Hepatocyte (in vitro differentiated cells): ENCODE measurements at regions not wholly inside any gene's neighbourhood (a gene's known extent, or its start where the extent isn't known, plus 50 kb on each side); places are given as distances from the start of the nearest gene placed in this dataset.

Experiments used
- DNase-seq: peaks from one replicate; pipeline ENCODE4 v3.0.0-alpha.2; 2016; ENCODE audit warnings: low spot score
- H2AFZ ChIP-seq: fragments of 200-600 bp; sonication (generic); 2 replicates; pipeline ENCODE4 v1.6.0; 2016; ENCODE audit warnings: antibody characterized with exemption, mild to moderate bottlenecking
- H3K27ac ChIP-seq: fragments of 200-600 bp; sonication (generic); 2 replicates; pipeline ENCODE4 v1.5.1; 2016; ENCODE audit warnings: mild to moderate bottlenecking
- H3K27me3 ChIP-seq: fragments of 200-600 bp; sonication (generic); 2 replicates; pipeline ENCODE4 v1.6.1; 2016
- H3K36me3 ChIP-seq: fragments of 200-600 bp; sonication (generic); replicated peaks from 2 replicates; pipeline ENCODE4 v1.5.1; 2016; ENCODE audit warnings: low read depth; ENCODE audit not compliant: insufficient read depth
- H3K4me1 ChIP-seq: fragments of 200-600 bp; sonication (generic); 2 replicates; pipeline ENCODE4 v1.5.1; 2016; ENCODE audit warnings: mild to moderate bottlenecking, moderate library complexity; ENCODE audit not compliant: insufficient read depth
- H3K4me2 ChIP-seq: fragments of 200-600 bp; sonication (generic); 2 replicates; pipeline ENCODE4 v1.6.0; 2016
- H3K4me3 ChIP-seq: fragments of 200-600 bp; sonication (generic); 2 replicates; pipeline ENCODE4 v1.5.1; 2016; ENCODE audit warnings: mild to moderate bottlenecking
- H3K79me2 ChIP-seq: fragments of 200-600 bp; sonication (generic); 2 replicates; pipeline ENCODE4 v1.6.0; 2017; ENCODE audit warnings: mild to moderate bottlenecking
- H3K9me2 ChIP-seq: fragments of 200-600 bp; sonication (generic); replicated peaks from 2 replicates; pipeline ENCODE4 v1.6.0; 2017; ENCODE audit warnings: mild to moderate bottlenecking; ENCODE audit not compliant: insufficient read depth
- H3K9me3 ChIP-seq: fragments of 200-600 bp; sonication (generic); 2 replicates; pipeline ENCODE4 v1.5.1; 2016; ENCODE audit warnings: low read depth, mild to moderate bottlenecking
- H4K20me1 ChIP-seq: fragments of 200-600 bp; sonication (generic); 2 replicates; pipeline ENCODE4 v1.6.0; 2016; ENCODE audit warnings: mild to moderate bottlenecking; ENCODE audit not compliant: insufficient read depth, poor library complexity, severe bottlenecking
- EZH2 ChIP-seq: fragments of 200-600 bp; sonication (generic); IDR thresholded peaks from 2 replicates; pipeline ENCODE4 v1.6.1; 2016; ENCODE audit warnings: antibody characterized with exemption, mild to moderate bottlenecking, borderline replicate concordance
- EZH2phosphoT487 ChIP-seq: fragments of 200-600 bp; sonication (generic); IDR thresholded peaks from one replicate; pipeline ENCODE4 v1.6.1; 2018; ENCODE audit warnings: antibody characterized with exemption, mild to moderate bottlenecking, low read depth, moderate library complexity; ENCODE audit not compliant: unreplicated experiment, severe bottlenecking
- WGBS: methylation state at CpG from one replicate; pipeline ENCODE4 v1.1.6; 2016; ENCODE audit warnings: low lambda C conversion rate; ENCODE audit errors: missing lambda C conversion rate; 5-methylcytosine and 5-hydroxymethylcytosine counted together
- TF ChIP-seq, protein P1 (sequence below): fragments of 200-600 bp; sonication (generic); IDR thresholded peaks from 2 replicates; pipeline ENCODE4 v1.5.1; 2016; ENCODE audit warnings: antibody characterized with exemption, mild to moderate bottlenecking; ENCODE audit not compliant: poor library complexity

DNA sequence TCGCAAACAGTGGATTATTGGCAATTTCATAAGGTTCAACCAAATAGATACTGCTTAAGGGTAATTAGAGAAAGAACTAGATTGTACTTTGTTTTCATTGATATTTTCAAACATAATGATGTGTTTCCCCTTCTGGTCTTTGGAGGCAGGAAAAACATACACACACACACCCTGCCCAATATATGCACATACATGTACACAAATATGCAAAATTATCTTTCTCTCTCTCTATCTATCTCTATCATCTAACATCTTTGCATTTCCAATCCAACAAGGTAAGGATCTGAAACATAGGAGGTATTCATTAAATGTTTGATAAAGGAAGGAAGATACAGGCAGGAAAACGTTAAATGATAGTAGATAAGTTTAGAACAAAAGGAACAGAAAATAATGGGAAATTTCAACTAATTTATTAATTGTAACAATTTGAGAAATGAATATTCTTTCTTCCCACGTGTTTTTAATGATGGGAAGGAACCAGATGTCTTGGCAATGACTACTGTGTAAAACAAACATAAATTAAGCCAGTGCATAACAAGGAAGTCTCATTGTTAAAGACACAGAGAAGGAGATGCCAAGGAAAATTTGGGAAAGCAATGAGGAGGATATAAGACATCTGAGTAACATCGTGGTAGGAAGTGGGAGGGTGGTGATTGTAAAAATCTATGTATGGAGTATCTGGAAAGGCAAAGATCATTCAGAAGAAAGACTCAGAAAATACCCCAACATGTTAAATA, 532.1 kb downstream of the GBA3 start:
- Histone ChIP-seq H3K9me2 (no peaks in the 10 kb centered on the region), H3K4me3 (no peak overlapping the region), H3K9me3 (no peaks in the 10 kb centered on the region), H3K36me3 (no peaks in the 10 kb centered on the region), H3K4me2 (no peak overlapping the region), H3K27ac (no peak overlapping the region), H4K20me1 (no peaks in the 10 kb centered on the region), H2AFZ (no peak overlapping the region), H3K27me3 (no peaks in the 10 kb centered on the region), H3K79me2 (no peaks in the 10 kb centered on the region), H3K4me1 (no peaks in the 10 kb centered on the region)
- no peak for DNase-seq
- TF ChIP-seq EZH2phosphoT487 = no peak
- TF ChIP-seq, protein P1, sequence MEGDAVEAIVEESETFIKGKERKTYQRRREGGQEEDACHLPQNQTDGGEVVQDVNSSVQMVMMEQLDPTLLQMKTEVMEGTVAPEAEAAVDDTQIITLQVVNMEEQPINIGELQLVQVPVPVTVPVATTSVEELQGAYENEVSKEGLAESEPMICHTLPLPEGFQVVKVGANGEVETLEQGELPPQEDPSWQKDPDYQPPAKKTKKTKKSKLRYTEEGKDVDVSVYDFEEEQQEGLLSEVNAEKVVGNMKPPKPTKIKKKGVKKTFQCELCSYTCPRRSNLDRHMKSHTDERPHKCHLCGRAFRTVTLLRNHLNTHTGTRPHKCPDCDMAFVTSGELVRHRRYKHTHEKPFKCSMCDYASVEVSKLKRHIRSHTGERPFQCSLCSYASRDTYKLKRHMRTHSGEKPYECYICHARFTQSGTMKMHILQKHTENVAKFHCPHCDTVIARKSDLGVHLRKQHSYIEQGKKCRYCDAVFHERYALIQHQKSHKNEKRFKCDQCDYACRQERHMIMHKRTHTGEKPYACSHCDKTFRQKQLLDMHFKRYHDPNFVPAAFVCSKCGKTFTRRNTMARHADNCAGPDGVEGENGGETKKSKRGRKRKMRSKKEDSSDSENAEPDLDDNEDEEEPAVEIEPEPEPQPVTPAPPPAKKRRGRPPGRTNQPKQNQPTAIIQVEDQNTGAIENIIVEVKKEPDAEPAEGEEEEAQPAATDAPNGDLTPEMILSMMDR = no peak
- no peak for TF ChIP-seq EZH2
- 76% methylated on average over 4 of the region's 4 CpGs for WGBS

DNA sequence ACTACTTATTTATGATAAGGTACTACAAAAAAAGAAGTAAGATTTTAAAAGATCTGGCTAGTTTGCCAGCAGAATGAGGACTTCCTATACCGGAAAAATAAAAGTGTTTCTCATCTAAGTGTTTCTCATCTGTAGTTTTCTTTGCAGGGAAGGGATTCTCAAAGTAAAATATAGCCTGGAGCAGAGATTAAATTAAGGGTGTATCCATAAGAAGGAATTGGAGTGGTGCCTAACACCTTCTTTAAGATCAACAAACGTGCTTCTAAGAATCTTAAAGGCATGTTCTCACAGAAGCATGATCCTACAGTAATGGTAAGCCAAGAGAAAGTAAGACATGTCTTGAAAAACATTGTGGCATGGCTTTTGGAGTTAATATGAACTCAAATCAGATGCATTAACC, 528.2 kb downstream of the GBA3 start:
- H3K4me1 ChIP-seq = no peaks in the 10 kb centered on the region
- no peaks in the 10 kb centered on the region for H3K36me3 ChIP-seq
- no peaks in the 10 kb centered on the region for H3K27me3 ChIP-seq
- H3K27ac ChIP-seq = no peak overlapping the region
- no peak for TF ChIP-seq EZH2phosphoT487
- no peak for TF ChIP-seq EZH2
- TF ChIP-seq, protein P1 = no peak
- H3K4me3 ChIP-seq = no peak overlapping the region
- no peak overlapping the region for H2AFZ ChIP-seq
- no peaks in the 10 kb centered on the region for H4K20me1 ChIP-seq
- H3K9me2 ChIP-seq = no peaks in the 10 kb centered on the region
- no peak overlapping the region for H3K4me2 ChIP-seq
- H3K9me3 ChIP-seq = no peaks in the 10 kb centered on the region
- WGBS = 63% methylated on average over 2 of the region's 2 CpGs
- DNase-seq = no peak
- no peaks in the 10 kb centered on the region for H3K79me2 ChIP-seq

DNA sequence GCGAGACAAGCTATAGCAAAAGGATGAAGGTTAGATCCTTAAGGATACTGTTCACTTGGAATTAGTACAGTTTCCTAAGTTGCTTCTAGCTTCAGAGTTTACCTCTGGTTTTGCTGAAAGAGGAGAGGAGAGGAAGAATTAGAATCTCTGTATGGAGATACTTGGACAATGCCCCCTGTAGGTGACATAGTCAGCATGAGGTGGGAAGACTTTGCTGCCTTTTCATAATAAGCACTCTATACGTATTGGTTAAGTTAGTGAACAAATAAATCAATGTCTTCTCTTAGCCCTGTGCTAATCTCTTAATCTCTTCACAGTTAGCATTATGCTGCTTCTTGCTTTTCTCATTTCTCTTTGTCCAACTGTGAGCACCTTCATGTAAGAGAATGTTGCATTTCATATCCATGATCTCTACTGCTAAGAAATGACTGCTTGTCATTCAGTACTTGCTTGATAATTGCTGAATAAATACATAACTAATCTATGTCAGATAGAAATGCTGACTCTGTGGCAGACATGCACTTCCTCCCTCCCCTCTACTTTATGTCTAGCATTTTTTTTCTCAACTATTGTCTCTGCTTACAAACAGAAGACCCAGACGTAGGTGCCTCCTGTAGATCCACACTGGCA, 527.2 kb downstream of the GBA3 start:
- no peaks in the 10 kb centered on the region for H3K4me1 ChIP-seq
- H2AFZ ChIP-seq = no peak overlapping the region
- H3K4me3 ChIP-seq = no peak overlapping the region
- H3K36me3 ChIP-seq = no peaks in the 10 kb centered on the region
- TF ChIP-seq, protein P1 = no peak
- no peak for TF ChIP-seq EZH2phosphoT487
- TF ChIP-seq EZH2 = no peak
- H3K9me3 ChIP-seq = no peaks in the 10 kb centered on the region
- H3K79me2 ChIP-seq = no peaks in the 10 kb centered on the region
- no peaks in the 10 kb centered on the region for H3K9me2 ChIP-seq
- no peak overlapping the region for H3K4me2 ChIP-seq
- H3K27ac ChIP-seq = no peak overlapping the region
- no peak for DNase-seq
- no peaks in the 10 kb centered on the region for H4K20me1 ChIP-seq
- no peaks in the 10 kb centered on the region for H3K27me3 ChIP-seq
- 72% methylated on average over 3 of the region's 3 CpGs for WGBS
